PC-3 (cell line): ENCODE measurements at regions not wholly inside any gene's neighbourhood (a gene's known extent, or its start where the extent isn't known, plus 50 kb on each side); places are given as distances from the start of the nearest gene placed in this dataset.

Experiments used
- CTCF ChIP-seq: fragments of 300-600 bp; sonication (generic); conservative IDR thresholded peaks from 2 replicates; pipeline ENCODE4 v1.5.1; 2017; ENCODE audit warnings: antibody characterized with exemption, low read depth, mild to moderate bottlenecking, low read length
- EZH2phosphoT487 ChIP-seq: fragments of 300-600 bp; sonication (generic); IDR thresholded peaks from 2 replicates; pipeline ENCODE4 v1.6.1; 2018; ENCODE audit warnings: mild to moderate bottlenecking, antibody characterized with exemption, low read length, borderline replicate concordance

DNA sequence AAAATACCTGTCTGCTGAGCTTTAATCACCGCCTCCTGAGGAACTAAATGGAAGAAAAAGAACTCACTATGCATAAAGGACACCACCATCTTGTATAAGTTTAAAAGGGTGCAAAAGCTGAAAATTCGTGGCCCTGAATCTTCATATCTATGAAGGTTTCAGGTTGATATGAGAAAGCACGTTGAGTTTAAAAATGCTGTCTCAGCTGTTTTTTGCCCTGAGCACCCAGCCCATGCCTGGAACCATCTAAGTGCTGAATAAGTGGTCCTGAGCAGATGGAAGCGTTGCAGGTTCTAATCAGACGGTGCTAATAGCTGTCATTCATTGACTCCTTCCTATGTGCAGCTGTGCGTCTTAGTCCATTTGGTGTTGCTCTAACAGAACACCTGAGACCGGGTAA is 467.4 kb downstream of the EIPR1 start:
- no peak for TF ChIP-seq CTCF
- TF ChIP-seq EZH2phosphoT487: no peak
